Activated CD4-positive, alpha-beta T cell treated with anti-CD3 and anti-CD28 coated beads, Interleukin-10, Interleukin-2, amounts not matched to agents 100 ng/mL and 50 ng/mL, durations not matched to agents 16 hours and 8 hours (primary cell): ENCODE measurements at regions not wholly inside any gene's neighbourhood (a gene's known extent, or its start where the extent isn't known, plus 50 kb on each side); places are given as distances from the start of the nearest gene placed in this dataset.
"Not testable (repeated sequence)": the region's sequence is repeated elsewhere in the genome, so short reads cannot be mapped to it uniquely, and the experiment has no call there.

Experiments
- DNase-seq: peaks from one replicate; pipeline ENCODE4 v3.0.0-alpha.2; 2020

- no peak for DNase-seq
Measured at GRCh38 chr6:113662093-113662665, 195.0 kb upstream of the MARCKS start.

DNA sequence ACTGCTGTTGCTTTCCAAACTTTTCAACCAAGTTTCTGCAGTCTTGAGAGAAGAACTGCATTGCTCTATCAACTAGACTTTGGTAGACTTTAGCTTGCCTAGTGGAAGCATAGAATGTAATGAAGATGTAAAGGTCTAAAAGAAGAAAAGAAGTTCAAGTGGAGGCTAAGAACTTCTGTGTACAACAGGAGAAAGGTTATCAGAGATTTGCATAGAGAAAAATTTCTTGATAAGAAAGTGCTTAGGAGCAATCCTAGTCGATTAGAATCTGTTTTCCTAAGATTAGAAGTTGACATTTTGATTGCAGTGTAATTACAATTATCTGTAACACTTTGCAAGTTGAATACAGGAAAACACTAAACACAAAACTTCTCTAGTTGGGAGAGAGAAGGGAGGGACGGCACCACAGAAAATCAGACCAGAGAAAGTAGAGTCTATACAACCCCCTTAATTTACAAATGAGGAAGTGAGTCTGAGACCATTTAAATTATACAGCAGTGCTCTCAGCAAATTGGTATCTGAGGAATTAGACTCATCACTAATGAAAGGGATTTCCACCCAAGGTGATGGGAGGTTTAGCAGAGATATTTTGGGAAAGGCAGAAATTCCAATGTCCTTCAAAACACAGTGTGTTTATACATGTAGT lies 194.3 kb upstream of the MARCKS start:
- no peak for DNase-seq

- no peak for DNase-seq
Measured at GRCh38 chr6:113664909-113665308, 192.2 kb upstream of the MARCKS start.

DNA sequence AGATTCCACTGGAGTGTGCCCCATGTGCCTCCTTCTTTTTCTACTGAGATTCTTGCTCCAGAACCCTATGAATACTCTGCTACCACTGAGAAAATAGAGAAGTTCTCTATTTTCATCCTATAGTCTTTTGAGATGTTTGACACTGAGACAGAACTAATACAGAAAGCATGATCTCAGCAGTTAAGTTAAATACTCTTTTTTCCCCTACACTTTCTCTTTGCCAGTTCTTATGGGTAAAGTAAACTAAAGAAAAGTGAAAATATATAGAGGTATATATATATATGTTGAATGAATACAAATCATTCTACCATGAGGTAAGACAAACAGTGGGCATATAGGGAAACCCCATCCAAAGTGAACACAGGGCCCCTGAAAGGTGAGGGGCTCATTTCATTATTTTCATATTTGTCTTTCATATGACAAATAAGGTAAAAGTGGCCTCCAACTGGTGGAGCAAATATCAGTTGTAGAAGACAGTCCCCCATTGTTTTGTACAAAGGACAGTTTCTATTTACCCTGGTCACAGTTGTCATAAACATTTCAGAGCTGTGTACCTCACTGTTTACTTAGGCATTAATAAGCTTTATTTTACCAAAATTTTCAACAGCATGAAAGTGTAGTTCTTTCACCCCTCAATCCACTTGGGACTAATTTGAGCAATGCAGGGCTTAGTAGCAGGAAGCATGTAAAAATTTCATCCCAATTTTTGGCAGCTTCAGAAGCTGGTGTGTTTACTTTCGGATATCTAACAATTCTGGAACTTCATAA lies 188.3 kb upstream of the MARCKS start:
- DNase-seq: no peak

DNA sequence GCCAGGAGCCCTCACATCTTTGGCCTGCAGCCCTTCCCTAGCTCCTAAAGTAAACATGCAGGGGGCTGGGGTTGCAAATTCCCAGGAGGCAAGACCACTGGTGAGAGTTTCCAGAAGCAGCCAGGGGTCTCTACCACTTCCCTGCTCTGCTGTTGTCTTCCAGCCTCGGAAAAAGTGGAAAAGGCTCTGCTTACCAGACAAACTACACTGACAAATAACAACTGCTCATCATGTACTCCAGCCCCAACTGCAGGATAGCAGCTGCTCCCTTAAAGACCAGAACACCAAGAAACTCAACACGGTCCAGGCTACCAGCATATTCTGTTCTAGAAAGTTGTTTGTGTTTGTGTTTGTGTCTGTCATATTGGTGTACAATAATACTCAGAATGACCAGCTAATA lies 187.5 kb upstream of the MARCKS start:
- no peak for DNase-seq

DNA sequence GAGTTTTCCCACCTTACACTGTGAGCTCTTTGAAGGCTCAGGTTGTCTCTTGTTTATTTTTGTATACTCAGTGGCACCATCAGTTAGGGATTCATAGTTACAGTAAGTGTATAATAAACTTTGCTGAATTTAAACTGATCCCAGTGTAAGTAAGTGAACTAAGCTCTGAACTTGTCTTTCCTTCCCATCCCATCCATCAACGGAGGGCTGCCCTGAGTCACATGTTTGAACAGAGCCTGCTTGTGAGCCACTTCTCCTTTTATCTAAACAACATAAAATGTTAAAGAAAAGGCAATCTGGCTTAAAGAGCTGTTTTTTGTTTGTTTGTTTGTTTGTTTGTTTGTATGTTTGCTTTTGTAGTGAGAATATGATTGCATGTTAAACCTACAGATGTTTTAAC lies 185.7 kb upstream of the MARCKS start:
- no peak for DNase-seq

DNA sequence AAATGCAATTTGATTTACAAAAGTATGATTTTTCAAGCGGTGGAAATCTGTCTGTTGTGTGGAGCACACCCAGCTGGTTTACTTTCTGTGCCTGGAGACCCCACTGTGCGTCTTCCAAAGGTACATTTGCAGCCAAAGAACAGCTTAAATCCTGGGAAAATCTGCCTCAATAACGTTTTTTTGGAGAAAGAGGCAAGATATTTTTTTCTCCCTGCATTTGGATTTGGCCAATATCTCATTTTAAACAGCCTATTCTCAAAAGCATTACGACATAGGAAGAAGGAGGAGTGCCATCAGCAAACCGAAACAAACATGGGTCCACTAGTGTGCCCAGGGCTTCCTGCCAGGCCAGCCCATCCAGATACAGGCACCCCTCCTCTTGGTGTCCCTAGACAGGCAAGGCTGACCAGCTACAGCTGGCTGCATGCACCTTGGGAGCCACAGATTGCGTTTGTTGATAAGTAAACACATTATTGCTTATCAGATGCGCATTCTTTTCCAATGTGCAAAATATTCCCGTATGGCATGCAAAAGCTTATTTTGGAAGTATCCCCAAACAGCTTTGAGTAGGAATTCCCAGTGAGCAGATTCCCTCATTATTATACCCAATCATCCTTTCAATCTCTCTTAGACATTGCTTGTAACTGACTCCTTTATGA lies 184.5 kb upstream of the MARCKS start:
- no peak for DNase-seq

- no peak for DNase-seq
Measured at GRCh38 chr6:113674075-113674474, 183.1 kb upstream of the MARCKS start.

DNA sequence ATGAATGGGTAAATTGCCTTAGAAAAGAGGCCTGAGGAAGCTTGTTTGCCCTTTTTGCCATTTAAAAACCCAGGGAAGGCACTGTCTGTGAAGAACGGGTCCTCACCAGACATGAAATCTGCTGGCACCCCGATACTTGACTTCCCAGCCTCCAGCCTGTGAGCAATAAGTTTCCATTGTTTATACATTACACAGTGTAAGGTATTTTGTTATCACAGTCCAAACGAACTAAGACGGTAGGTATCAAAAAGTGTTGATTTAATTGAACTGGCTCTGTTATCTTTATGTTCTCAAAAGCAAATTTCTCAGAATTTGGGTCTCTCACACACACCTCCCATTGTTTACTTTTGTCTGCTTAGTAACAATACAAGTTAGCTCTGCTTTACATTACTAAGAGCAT lies 181.1 kb upstream of the MARCKS start:
- DNase-seq: no peak

DNA sequence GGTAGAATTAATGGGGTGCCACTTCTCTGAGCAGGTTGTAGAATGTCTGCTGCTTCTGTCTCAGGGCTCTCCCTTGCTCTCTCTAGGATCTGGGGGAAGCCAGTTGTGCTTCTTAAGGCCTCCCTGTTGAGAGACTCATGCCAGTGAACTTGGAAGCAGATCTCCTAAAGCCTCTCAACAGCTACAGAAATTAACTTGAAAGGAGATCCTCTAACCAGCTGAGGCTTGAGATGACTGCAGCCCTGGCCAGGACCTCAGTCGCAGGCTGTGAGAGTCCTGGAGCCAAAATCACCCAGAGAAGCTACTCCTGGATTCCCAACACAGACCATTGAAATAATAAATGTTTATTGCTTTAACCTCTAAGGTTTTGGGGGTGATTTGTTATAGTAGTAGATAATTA lies 180.2 kb upstream of the MARCKS start:
- DNase-seq: no peak

DNA sequence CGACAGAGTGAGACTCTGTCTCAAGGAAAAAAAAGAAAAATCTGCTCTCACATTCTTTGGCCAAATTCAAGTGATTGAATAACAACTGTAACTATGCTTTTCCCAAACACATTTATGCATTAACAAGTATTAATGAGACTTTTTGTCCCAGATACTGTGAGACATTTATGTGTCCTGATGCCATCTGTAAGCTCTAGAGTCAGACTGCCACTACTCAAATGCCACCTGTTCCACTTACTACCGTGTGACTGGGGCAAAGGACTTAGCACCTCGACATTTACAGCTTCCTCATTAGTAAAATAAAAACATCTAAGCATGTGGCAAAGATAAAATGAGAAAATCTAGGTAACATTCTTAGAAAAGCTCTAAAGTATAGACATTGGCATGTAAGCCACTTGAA lies 178.1 kb upstream of the MARCKS start:
- no peak for DNase-seq

GRCh38 chr6:113680301-113680700 lies 176.8 kb upstream of the MARCKS start:
- DNase-seq: no peak

- DNase-seq: no peak
Measured at GRCh38 chr6:113683968-113684367, 173.2 kb upstream of the MARCKS start.

- DNase-seq: no peak
Measured at GRCh38 chr6:113684382-113684901, 172.7 kb upstream of the MARCKS start.

- no peak for DNase-seq
Measured at GRCh38 chr6:113686049-113686448, 171.1 kb upstream of the MARCKS start.

- not testable (repeated sequence) for DNase-seq
Measured at GRCh38 chr6:113689620-113690019, 167.5 kb upstream of the MARCKS start.

- DNase-seq: peak; percentile 35
Measured at GRCh38 chr6:113690281-113691259, 166.6 kb upstream of the MARCKS start.

GRCh38 chr6:113691260-113691656 lies 165.9 kb upstream of the MARCKS start:
- no peak for DNase-seq

DNA sequence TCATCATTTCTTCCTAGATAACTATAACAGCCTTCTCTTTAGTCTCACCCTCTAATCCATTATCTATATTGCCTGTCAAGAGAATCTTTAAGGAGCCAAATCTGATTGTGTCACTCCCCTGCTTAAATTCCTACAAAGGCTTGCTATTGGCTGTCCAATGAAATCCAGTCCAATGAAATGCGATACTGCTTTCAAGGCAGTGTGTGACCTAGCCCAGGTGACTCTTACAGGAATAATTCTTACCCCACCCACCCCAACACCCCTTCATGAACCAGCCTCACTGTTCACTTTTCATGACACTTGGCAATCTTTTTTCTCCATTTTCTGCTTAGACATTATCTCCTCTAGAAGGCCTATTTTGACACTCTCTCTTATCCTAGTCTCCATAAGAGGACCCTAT lies 163.3 kb upstream of the MARCKS start:
- no peak for DNase-seq

DNA sequence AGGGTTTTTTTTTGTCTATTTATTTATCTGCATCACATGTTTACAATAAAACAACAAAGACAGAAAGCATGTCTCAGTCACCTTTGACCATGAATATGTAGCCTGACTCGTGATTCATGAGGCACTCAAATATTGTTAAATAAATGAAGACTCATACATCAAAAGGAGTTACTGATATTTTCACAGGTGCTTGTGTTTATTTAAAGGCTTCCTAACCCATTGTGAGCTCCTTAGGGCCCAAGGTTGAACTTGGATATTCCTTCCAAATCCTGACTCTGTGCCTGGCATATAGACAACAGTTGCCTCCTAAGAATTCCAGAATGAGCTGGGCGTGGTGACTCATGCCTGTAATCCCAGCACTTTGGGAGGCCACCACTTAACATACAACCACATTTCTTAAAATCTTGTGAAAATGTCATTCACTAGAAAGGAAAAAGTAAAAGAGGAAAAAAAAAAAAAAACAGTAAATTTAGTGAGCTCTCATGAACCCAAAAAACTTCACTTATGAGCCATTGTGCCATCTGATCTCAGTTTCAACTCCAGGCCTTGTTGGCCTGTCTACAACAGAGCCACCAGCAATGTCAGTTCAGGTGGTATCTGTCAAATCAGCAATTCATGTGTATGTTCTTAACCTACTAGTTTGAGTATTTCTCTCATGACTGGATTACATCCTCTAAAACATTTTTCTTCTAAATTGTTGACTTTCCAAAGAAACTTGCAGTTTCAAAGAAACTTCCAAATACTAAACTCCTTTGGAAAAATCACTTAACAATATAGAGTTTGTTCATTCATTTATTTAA lies 162.7 kb upstream of the MARCKS start:
- DNase-seq: no peak

DNA sequence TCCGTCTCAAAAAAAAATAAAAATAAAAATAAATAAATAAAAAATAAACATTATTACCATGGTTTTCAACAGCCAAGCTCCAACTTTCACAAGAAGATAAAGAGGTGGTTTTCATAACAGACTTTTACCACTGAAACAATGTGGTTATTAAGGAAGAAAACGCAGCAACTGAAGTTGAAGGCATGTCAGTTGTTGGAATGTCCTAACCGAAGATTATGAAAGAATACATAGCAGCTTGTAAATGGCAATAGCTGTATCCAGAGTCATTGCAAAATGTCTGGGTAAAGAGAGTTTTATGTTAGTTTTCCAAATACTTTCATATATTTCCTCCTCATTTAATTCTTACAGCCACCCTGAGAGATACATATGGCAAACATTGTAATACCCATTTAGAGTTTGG lies 161.6 kb upstream of the MARCKS start:
- no peak for DNase-seq

GRCh38 chr6:113696960-113697359 lies 160.2 kb upstream of the MARCKS start:
- no peak for DNase-seq
